Stomach (tissue), 4 donors: ENCODE measurements at regions not wholly inside any gene's neighbourhood (a gene's known extent, or its start where the extent isn't known, plus 50 kb on each side); places are given as distances from the start of the nearest gene placed in this dataset.

Experiments
- POLR2A ChIP-seq, 4 donors: fragments of 450-650 bp; IDR thresholded peaks; one replicate each; pipeline ENCODE4 v1.6.1; 2016; ENCODE audit warnings: antibody characterized with exemption in 4 of 4, control low read depth in 2 of 4, mild to moderate bottlenecking in 1 of 4, moderate library complexity in 1 of 4
- POLR2AphosphoS5 ChIP-seq, 3 donors: sonication (generic); formaldehyde crosslinking; IDR thresholded peaks; one replicate each; pipeline ENCODE4 v1.6.1; 2016; ENCODE audit warnings: antibody characterized with exemption in 3 of 3
- TF ChIP-seq, protein P1 (sequence below), 7 experiments: fragments of 450-650 bp in 4 of 7; fragments of 200-600 bp in 3 of 7; sonication (generic) in 3 of 7; IDR thresholded peaks; one replicate each; pipeline ENCODE4 v1.5.1; 2016 to 2019; ENCODE audit warnings: antibody characterized with exemption in 7 of 7, control low read depth in 2 of 7, mild to moderate bottlenecking in 1 of 7

DNA sequence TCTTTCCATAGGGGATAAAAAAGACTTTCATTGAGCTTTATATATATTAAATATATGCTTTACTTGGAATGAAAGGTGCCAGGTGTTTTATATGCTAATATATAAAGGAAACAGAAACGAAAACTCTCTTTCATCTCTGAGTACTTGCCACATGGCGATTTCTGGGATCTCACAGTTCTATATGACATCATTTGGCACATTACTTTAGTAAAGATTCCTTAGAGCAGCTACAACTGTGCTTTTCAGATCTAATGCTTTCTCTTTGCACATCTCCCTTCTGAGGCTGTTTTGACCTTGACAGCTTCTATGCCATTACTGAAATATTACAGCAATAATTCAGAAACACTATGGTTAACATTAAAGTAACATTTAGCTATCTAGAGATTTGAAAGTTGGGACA is 1082.9 kb upstream of the CDH2 start:
- TF ChIP-seq POLR2A (IDR thresholded peaks at IDR 0.05) (no peak), POLR2AphosphoS5 (IDR thresholded peaks at IDR 0.05) (no peak)
- TF ChIP-seq, protein P1, sequence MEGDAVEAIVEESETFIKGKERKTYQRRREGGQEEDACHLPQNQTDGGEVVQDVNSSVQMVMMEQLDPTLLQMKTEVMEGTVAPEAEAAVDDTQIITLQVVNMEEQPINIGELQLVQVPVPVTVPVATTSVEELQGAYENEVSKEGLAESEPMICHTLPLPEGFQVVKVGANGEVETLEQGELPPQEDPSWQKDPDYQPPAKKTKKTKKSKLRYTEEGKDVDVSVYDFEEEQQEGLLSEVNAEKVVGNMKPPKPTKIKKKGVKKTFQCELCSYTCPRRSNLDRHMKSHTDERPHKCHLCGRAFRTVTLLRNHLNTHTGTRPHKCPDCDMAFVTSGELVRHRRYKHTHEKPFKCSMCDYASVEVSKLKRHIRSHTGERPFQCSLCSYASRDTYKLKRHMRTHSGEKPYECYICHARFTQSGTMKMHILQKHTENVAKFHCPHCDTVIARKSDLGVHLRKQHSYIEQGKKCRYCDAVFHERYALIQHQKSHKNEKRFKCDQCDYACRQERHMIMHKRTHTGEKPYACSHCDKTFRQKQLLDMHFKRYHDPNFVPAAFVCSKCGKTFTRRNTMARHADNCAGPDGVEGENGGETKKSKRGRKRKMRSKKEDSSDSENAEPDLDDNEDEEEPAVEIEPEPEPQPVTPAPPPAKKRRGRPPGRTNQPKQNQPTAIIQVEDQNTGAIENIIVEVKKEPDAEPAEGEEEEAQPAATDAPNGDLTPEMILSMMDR (IDR thresholded peaks at IDR 0.05): no peak
